HFF-Myc (cell line): ENCODE measurements at regions not wholly inside any gene's neighbourhood (a gene's known extent, or its start where the extent isn't known, plus 50 kb on each side); places are given as distances from the start of the nearest gene placed in this dataset.

Experiments used
- DNase-seq: peaks from one replicate; pipeline ENCODE4 v3.0.0-alpha.2; 2011; ENCODE audit warnings: low read depth; ENCODE audit errors: extremely low read depth
- H3K4me3 ChIP-seq: replicated peaks from 2 replicates; pipeline ENCODE4 v1.5.1; 2011; ENCODE audit warnings: low read depth, mild to moderate bottlenecking, control low read depth, low read length
- TF ChIP-seq, protein P1 (sequence below): IDR thresholded peaks from 2 replicates; pipeline ENCODE4 v1.5.1; 2012; ENCODE audit warnings: mild to moderate bottlenecking, low read depth, low read length, control low read depth; ENCODE audit errors: missing control alignments

DNA sequence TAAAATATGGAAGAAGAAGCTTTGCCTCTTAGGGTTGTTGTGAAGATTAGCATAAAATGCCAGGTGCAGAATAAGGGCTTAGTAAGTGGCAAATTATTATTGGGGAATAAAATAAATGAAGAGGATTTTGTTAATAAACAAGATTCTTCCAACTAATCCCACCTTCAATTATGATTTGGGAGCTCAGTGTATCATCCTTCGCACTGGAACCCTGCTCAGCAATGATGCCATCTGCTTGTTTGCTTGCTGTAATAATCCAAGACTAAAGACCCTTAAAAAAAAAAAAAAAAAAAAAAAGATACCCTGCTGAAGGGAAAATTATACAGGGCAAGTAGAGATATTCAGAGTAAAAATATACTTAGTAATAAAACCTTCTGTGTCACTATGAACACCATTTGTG, 62.0 kb upstream of the RREB1 start:
- DNase-seq: no peak
- H3K4me3 ChIP-seq: no peak overlapping the region
- TF ChIP-seq, protein P1, sequence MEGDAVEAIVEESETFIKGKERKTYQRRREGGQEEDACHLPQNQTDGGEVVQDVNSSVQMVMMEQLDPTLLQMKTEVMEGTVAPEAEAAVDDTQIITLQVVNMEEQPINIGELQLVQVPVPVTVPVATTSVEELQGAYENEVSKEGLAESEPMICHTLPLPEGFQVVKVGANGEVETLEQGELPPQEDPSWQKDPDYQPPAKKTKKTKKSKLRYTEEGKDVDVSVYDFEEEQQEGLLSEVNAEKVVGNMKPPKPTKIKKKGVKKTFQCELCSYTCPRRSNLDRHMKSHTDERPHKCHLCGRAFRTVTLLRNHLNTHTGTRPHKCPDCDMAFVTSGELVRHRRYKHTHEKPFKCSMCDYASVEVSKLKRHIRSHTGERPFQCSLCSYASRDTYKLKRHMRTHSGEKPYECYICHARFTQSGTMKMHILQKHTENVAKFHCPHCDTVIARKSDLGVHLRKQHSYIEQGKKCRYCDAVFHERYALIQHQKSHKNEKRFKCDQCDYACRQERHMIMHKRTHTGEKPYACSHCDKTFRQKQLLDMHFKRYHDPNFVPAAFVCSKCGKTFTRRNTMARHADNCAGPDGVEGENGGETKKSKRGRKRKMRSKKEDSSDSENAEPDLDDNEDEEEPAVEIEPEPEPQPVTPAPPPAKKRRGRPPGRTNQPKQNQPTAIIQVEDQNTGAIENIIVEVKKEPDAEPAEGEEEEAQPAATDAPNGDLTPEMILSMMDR: no peak

DNA sequence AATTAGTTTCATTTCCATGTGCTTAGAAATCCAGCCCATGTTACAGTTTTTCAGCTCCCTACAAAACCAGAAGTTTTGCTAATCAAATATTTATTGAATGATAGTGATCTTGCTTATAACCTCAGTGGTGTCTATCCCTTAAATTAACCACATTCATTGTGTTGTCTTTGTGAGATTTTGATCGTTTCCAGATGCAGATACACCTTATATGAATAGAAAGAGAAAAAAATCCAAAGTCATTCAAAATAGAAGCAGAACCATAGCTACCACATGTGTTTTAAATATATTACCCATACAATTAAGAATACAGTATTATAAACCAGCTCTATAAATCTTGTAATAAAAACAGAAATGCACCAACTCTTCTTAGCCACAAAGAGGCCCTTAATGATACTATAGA, 60.6 kb upstream of the RREB1 start:
- DNase-seq: no peak
- no peak overlapping the region for H3K4me3 ChIP-seq
- TF ChIP-seq, protein P1: no peak

DNA sequence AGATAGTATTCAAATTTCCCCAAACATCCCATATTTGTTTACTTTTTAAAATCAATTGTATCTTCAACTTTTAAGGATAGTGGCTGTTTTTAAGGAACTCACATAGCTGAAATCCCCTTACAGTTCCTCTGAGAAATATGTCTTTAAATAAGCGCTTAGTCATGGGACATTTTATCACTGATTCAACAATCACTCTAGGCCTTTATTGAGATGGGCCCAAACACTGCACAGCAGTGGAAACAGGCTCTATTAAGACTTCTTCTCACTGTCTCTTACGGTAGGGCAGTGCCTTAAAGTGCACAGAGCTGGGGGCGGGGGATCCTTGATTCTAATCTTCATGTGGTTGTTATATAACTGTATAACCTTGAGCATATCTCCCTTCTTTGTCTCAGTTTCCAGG, 59.8 kb upstream of the RREB1 start:
- H3K4me3 ChIP-seq: no peak overlapping the region
- TF ChIP-seq, protein P1: no peak
- no peak for DNase-seq

DNA sequence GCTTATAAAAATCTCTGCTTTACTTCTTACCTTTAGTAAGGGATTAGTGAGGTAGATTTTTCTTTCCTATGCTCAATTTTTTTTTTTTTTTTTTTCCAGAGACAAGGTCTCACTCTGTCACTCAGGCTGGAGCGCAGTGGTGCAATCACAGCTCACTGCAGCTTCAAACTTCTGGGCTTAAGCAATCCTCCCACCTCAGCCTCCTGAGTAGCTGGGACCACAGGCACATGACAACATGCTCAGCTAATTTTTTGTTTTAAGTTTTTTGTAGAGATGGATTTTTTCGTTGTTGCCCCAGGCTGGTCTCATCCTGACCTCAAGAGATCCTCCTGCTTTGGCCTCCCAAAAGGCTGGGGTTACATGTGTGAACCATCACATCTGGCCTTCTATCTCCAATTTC, 58.9 kb upstream of the RREB1 start:
- DNase-seq: no peak
- no peak overlapping the region for H3K4me3 ChIP-seq
- TF ChIP-seq, protein P1: no peak

DNA sequence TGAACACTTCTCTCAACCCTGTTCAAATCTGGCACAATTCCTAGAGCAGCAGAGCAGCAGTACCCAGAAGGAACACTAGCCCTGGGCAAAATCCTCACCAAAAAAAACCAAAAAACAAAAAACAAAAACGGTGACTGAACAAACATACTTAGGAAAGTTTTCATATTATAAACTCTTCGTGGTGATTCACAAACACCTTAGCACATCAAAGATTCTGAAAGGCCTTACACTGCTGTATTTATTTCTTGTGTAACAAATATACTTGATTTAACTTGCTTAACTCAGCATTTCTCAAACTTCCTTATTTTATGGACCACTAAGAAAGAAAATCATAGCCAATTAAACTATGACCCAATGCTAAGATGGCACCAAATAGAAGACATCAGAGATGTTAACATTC, 57.8 kb upstream of the RREB1 start:
- no peak for DNase-seq
- H3K4me3 ChIP-seq: no peak overlapping the region
- TF ChIP-seq, protein P1: no peak

DNA sequence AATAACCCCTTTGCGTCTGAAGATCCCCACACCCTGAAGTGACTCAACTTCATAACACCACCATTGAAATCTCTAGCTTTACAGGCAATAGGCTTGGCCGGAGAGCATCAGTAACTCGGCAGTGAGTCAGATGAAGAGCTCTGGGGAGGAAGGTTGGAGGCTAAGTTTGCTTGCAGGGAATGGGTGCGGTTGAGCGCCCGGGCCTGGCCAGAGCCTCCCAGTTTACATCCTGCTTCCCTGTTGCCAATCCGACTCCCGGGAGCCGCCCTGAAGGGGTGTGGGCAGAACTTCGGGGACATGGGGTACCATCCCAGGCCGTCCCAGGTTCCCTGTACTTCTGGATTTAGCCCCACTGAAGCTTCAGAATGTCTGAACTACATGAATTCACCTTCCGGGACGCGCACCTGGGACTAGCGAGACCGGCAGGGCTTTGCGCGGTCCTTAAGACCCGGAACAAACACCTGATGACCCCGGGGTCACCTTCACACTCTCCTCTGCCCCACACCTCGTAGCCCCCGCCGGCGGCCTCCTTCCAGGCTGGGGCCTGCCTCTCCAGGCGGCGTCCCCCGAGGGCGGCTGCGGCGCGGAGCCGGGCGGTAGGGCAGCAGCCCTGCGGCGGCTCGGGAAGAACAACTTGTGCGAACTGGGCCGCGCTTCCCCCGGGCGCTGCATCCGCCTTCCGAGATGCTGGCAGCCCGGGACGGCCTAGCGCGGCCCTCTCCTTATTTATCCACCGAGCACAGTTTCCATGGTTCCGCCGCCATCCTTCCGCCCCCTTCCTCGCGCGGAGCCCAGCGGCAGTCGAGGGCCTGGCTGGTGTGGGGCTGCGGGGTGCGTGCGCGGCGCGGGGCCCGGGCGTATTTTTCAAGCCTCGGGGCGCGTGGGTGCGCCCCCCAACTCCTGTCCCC, 56.6 kb upstream of the RREB1 start:
- DNase-seq: no peak
- peak overlapping the region; percentile 46 for H3K4me3 ChIP-seq
- TF ChIP-seq, protein P1: no peak
